PFSK-1 (cell line): ENCODE measurements at regions not wholly inside any gene's neighbourhood (a gene's known extent, or its start where the extent isn't known, plus 50 kb on each side); places are given as distances from the start of the nearest gene placed in this dataset.

Experiments used
- POLR2AphosphoS5 ChIP-seq: IDR thresholded peaks from 2 replicates; pipeline ENCODE4 v1.6.1; 2012; ENCODE audit warnings: low read depth, mild to moderate bottlenecking, control low read depth, low read length, moderate library complexity
- SIN3A ChIP-seq: IDR thresholded peaks from 2 replicates; pipeline ENCODE4 v1.6.1; 2012; ENCODE audit warnings: mild to moderate bottlenecking, low read length, moderate library complexity, borderline replicate concordance; ENCODE audit not compliant: insufficient read depth
- TAF1 ChIP-seq: IDR thresholded peaks from 2 replicates; pipeline ENCODE4 v1.6.1; 2012; ENCODE audit warnings: low read length, control low read depth, borderline replicate concordance; ENCODE audit not compliant: insufficient read depth

DNA sequence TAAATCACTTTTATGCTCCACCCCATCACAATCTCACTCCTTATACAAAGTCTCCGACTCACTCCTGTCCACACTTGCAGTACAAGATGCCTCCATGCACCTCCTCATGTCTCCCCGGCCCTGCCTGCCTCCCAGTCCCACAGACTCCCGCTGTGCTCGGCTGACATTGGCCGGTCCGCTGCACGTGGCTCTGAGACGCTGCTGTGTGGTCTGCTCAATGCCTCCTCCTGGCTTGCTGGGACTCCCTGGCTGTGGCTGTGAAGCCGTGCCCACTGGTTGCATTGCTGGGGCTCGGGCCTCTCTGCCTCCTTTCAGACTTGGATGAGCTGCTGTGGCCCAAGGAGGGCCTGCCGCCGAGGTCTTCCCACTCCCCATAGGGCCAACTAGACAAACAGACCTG lies 224.0 kb upstream of the B3GAT1 start:
- TF ChIP-seq TAF1 (no peak), POLR2AphosphoS5 (no peak), SIN3A (no peak)
